Kidney capillary endothelial cell (primary cell): ENCODE measurements at regions not wholly inside any gene's neighbourhood (a gene's known extent, or its start where the extent isn't known, plus 50 kb on each side); places are given as distances from the start of the nearest gene placed in this dataset.
"Not testable (repeated sequence)": the region's sequence is repeated elsewhere in the genome, so short reads cannot be mapped to it uniquely, and the experiment has no call there.

Source experiments
- DNase-seq: peaks from one replicate; pipeline ENCODE4 v3.0.0-alpha.2; 2018; ENCODE audit warnings: low spot score

- no peak for DNase-seq
Observed at GRCh38 chr10:27388761-27389399, 115.2 kb upstream of the RAB18 start.

GRCh38 chr10:27383595-27384542 lies 120.2 kb upstream of the RAB18 start:
- DNase-seq: no peak

- DNase-seq: no peak
Observed at GRCh38 chr10:27382176-27382575, 121.9 kb upstream of the RAB18 start.

- DNase-seq: no peak
Observed at GRCh38 chr10:27380929-27381358, 123.2 kb upstream of the RAB18 start.

- DNase-seq: not testable (repeated sequence)
Observed at GRCh38 chr10:27379041-27379440, 125.1 kb upstream of the RAB18 start.

- DNase-seq: no peak
Observed at GRCh38 chr10:27373566-27374160, 130.4 kb upstream of the RAB18 start.

- no peak for DNase-seq
Observed at GRCh38 chr10:27372095-27372494, 131.5 kb upstream of the ACBD5 start.

- DNase-seq: not testable (repeated sequence)
Observed at GRCh38 chr10:27371375-27371774, 130.8 kb upstream of the ACBD5 start.

GRCh38 chr10:27369880-27370279 lies 129.3 kb upstream of the ACBD5 start:
- peak; percentile 29 for DNase-seq

GRCh38 chr10:27368706-27369105 lies 128.1 kb upstream of the ACBD5 start:
- DNase-seq: no peak

- no peak for DNase-seq
Observed at GRCh38 chr10:27366769-27367168, 126.2 kb upstream of the ACBD5 start.

- no peak for DNase-seq
Observed at GRCh38 chr10:27364028-27364427, 123.4 kb upstream of the ACBD5 start.

GRCh38 chr10:27360581-27361172 lies 120.1 kb upstream of the ACBD5 start:
- peak; percentile 70 for DNase-seq

GRCh38 chr10:27359792-27360355 lies 119.3 kb upstream of the ACBD5 start:
- DNase-seq: no peak

GRCh38 chr10:27356738-27357137 lies 116.1 kb upstream of the ACBD5 start:
- DNase-seq: no peak

GRCh38 chr10:27355918-27356573 lies 115.4 kb upstream of the ACBD5 start:
- DNase-seq: no peak

GRCh38 chr10:27354643-27355270 lies 114.2 kb upstream of the ACBD5 start:
- not testable (repeated sequence) for DNase-seq

GRCh38 chr10:27354100-27354499 lies 113.5 kb upstream of the ACBD5 start:
- not testable (repeated sequence) for DNase-seq

GRCh38 chr10:27349987-27350386 lies 109.4 kb upstream of the ACBD5 start:
- no peak for DNase-seq

GRCh38 chr10:27347827-27348207 lies 107.2 kb upstream of the ACBD5 start:
- not testable (repeated sequence) for DNase-seq

- no peak for DNase-seq
Observed at GRCh38 chr10:27345455-27345920, 104.9 kb upstream of the ACBD5 start.
